Right ventricle myocardium inferior (tissue), 1 donor: ENCODE measurements at regions not wholly inside any gene's neighbourhood (a gene's known extent, or its start where the extent isn't known, plus 50 kb on each side); places are given as distances from the start of the nearest gene placed in this dataset.
"Not testable (repeated sequence)": the region's sequence is repeated elsewhere in the genome, so short reads cannot be mapped to it uniquely, and the experiment has no call there.

Experiments
- ATAC-seq: fragments of 200-7000 bp; cut with Tn5 transposase; one replicate; pipeline ENCODE4 v1.9.1; 2020; ENCODE audit warnings: mild to moderate bottlenecking, moderate library complexity
- DNase-seq: peaks from one replicate; pipeline ENCODE4 v3.0.0; 2021; ENCODE audit errors: missing footprints
- intact Hi-C: fragments of 100-400 bp; cut with DNase I; formaldehyde crosslinking; loops from one replicate; pipeline ENCODE4 v1.11.0; 2022
- donor health status: DM: no; HTN: yes; CAD: no; lungs with severe emphysema.

- intact Hi-C loops: no loop called here
- ATAC-seq (no peak), DNase-seq (no peak)
These were observed 111.1 kb downstream of the SINHCAF start for GRCh38 chr12:31214626-31215517.

- DNase-seq: no peak
- intact Hi-C loops: no loop called here
- ATAC-seq: peak; percentile 77
These were observed 110.3 kb downstream of the SINHCAF start for GRCh38 chr12:31215518-31216232.

- no peak for ATAC-seq
- no peak for DNase-seq
- intact Hi-C loops: no loop called here
These were observed 109.5 kb downstream of the SINHCAF start for GRCh38 chr12:31216479-31216878.

GRCh38 chr12:31217356-31218130 is 108.4 kb downstream of the SINHCAF start:
- DNase-seq: no peak
- intact Hi-C loops: no loop called here
- ATAC-seq: no peak

GRCh38 chr12:31218203-31219025 is 107.5 kb downstream of the SINHCAF start:
- DNase-seq (no peak), ATAC-seq (no peak)
- intact Hi-C loops: no loop called here

GRCh38 chr12:31219521-31219920 is 106.4 kb downstream of the SINHCAF start:
- intact Hi-C loops: no loop called here
- ATAC-seq (no peak), DNase-seq (no peak)

- DNase-seq (no peak), ATAC-seq (peak; percentile 37)
- intact Hi-C loops: no loop called here
These were observed 105.9 kb downstream of the SINHCAF start for GRCh38 chr12:31220061-31220460.

- intact Hi-C loops: no loop called here
- no peak for ATAC-seq
- no peak for DNase-seq
These were observed 105.1 kb downstream of the SINHCAF start for GRCh38 chr12:31220633-31221550.

- no peak for ATAC-seq
- intact Hi-C loops: no loop called here
- DNase-seq: no peak
These were observed 104.4 kb downstream of the SINHCAF start for GRCh38 chr12:31221551-31221945.

- ATAC-seq (no peak), DNase-seq (no peak)
- intact Hi-C loops: no loop called here
These were observed 103.2 kb downstream of the SINHCAF start for GRCh38 chr12:31222620-31223222.

- not testable (repeated sequence) for DNase-seq
These were observed 102.3 kb downstream of the SINHCAF start for GRCh38 chr12:31223640-31224039.

GRCh38 chr12:31224768-31225448 is 101.0 kb downstream of the SINHCAF start:
- intact Hi-C loops: no loop called here
- no peak for DNase-seq
- no peak for ATAC-seq

More at GRCh38 chr12:31223640-31224039, 102.3 kb downstream of the SINHCAF start:
- ATAC-seq, intact Hi-C loops: not testable (repeated sequence)

GRCh38 chr12:31225656-31226535 is 100.1 kb downstream of the SINHCAF start:
- ATAC-seq: no peak
- intact Hi-C loops: no loop called here
- DNase-seq: no peak

GRCh38 chr12:31226639-31227038 is 99.3 kb downstream of the SINHCAF start:
- ATAC-seq: no peak
- intact Hi-C loops: no loop called here
- no peak for DNase-seq

- DNase-seq: no peak
- ATAC-seq: no peak
- intact Hi-C loops: no loop called here
These were observed 98.5 kb downstream of the SINHCAF start for GRCh38 chr12:31227401-31227981.
